GM21619 (cell line): ENCODE measurements at regions not wholly inside any gene's neighbourhood (a gene's known extent, or its start where the extent isn't known, plus 50 kb on each side); places are given as distances from the start of the nearest gene placed in this dataset.

Source experiments
- ATAC-seq: cut with Tn5 transposase; IDR thresholded peaks from one replicate; pipeline ENCODE4 v1.9.1; 2021; ENCODE audit not compliant: unreplicated experiment

GRCh38 chr3:46091741-46092701, 64.7 kb upstream of the XCR1 start:
- ATAC-seq: peak; percentile 3

DNA sequence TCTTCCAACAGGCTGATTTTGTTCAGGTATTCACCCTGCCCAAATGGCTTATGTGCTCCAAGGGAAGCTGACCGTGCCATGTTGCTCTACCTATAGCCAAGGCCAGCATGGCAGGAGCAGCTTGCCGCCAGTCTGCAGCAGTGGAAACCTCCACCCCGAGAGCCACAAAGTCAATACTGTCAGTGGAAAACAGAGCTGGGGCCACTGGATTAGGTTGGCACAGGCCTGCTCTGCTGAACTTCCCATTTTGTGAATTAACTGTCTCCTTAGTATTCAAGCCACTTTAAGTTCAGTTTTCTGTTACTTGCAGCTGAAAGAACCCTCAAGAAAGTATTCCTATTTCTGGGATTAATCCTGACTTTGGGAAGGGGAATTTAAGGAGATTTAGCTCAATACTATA, 63.8 kb upstream of the XCR1 start:
- ATAC-seq: no peak

- ATAC-seq: no peak
Observed at GRCh38 chr3:46090161-46090591, 62.9 kb upstream of the XCR1 start.

DNA sequence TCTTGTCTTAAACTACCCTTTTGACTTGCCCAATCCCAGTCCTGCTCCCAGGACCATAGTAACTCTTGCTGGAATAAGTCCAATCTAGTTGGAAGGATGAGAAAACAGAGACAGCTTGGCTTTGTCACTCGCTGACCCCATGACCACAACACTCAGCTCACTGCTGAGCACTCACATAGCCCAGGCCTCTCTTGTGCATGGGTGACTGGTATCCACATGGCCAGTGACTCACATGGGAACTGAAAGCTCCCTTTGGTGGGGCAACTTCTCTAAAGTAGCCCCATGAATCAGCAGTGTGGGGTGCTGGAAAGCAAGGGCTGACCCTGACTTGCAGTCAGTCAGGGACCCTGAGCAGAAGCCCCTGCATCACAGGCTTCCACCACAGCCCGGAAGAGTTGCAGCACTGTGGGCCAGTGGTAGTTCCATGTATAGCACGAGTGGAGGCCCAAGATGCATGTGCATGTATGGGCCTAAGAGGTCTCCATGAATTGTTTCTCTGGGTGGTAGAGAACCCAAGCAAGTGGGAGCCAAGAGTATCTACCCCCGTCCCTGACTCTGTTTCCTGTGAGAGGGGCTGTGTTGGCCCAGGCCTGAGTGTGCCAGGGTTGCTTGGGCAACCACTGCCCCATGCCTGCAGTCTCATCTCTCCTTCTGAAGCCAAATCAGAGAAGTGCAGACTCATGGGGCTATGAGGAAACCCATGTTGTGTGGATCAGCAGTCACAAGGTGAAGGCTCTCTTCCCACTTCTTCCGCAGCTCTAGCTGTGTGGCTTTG, 62.1 kb upstream of the XCR1 start:
- ATAC-seq: no peak

- ATAC-seq: no peak
Observed at GRCh38 chr3:46087871-46088270, 60.6 kb upstream of the XCR1 start.

DNA sequence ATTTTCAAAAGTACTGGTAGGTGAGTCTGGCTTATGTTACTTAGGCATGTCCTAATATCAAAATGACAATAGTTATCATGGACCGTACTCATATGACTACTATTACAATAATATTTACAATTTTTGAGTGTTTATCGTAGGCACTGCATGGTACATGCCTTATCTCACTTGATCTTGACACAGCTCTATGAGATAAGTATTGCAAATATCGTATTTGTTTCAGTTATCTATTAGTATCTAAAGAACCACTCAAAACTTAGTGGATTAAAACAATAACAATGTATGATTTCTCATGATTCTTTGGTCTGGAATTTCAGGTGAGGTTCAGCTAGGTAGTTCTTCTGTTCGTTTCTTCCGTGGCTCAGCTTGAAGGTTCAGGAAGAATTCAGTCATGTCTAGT, 59.7 kb upstream of the XCR1 start:
- ATAC-seq: no peak

GRCh38 chr3:46086083-46086437, 58.8 kb upstream of the XCR1 start:
- ATAC-seq: no peak

DNA sequence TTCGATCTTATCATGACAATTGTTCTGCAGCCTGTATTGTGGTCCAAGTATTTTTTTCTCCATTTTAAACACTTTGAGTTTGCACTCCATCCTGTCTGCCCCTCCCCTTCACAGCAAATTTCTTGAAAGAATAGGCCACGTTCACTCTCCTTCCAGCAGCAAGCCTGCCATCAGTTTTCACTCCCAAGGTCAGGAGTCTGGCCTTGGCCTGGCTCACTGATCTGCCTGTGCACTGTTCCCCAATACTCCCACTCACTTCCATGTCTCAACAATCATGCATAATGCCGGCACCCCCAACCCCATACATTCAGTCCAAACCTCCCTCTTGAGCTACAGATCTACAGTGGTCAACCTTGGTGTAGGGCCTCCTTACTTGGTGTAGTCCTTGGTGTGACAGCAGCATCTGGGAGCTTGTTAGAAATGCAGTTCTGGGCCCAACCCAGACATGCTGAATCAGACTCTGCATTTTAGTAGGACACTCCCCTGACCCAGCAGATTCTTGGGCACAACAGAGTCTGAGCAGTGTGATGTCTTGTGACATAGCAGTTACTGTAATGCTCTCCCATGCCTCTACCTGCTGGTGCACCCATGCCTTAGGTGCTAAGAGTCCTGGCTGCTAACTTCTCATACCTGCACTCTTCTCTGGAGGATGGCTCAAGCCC, 58.3 kb upstream of the XCR1 start:
- no peak for ATAC-seq

GRCh38 chr3:46083956-46084355, 56.7 kb upstream of the XCR1 start:
- no peak for ATAC-seq

GRCh38 chr3:46082849-46083248, 55.6 kb upstream of the XCR1 start:
- no peak for ATAC-seq

GRCh38 chr3:46082021-46082420, 54.7 kb upstream of the XCR1 start:
- no peak for ATAC-seq

GRCh38 chr3:46080969-46081345, 53.7 kb upstream of the XCR1 start:
- no peak for ATAC-seq

DNA sequence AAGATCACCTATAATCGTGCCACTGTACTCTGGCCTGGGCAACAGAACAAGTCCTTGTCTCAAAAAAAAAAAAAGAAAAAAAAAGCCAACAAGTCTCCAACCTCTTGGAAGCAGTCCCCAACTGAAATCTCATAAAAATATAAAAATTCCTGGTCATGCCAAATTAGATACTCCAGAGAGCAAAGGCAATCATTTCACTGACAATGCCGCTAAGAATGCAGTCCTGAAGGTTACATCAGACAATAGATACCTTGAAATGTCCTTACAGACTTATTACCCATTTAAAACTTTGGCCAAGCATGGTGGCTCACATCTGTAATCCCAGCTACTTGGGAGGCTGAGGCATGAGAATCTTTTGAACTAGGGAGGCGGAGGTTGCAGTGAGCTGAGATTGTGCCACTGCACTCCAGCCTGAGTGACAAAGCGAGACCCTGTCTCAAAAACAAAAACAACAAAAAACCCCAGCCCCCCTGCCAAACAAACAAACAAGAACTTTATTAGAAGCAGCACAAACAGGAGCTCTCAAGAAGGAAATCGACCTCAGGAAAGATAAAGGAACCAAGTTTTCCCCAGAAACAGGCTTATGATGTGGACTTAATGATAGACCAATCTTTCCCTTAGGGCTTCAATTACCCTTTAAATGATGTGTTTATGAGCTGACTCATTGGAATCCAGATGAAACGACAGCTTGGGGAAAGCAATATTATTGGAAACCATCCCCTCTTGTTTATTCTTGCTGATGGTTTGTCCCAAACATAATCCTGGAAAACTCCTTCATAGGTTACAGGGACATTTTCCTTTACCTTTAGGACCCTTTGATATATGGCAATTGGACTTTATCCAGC, 53.1 kb upstream of the XCR1 start:
- no peak for ATAC-seq

DNA sequence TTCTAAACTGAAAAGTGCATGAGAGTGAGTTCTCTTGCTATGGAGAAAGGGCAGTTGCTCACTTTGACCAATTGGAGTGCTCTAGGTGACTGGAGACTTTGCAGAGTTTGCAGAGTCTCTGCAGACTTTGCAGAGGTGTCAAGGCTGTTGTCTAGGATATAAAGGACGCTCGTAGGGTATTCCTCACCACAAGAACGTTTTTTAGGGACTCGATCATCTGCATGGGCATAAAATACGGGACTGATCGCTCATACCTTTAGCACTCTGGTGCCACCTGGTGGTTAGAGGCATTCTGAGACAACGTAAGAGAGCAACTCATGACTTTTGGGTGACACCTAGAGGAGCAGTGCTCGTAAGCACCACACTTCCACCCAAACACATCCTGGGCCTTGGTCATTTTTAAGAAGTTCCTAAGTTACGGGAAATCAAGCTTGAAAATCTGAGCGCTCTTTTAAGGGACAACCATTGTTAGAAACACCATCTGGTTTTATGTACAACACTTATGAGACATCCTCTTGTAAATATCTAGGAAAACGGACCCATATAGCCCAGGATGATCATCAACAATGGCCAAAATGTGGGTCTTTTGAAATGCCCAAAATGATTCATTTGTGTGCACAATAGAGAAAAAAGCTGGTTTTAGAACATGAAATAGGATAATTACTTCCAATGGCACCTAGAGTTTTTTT, 51.6 kb upstream of the XCR1 start:
- peak; percentile 69 for ATAC-seq
